GM12875 (cell line): ENCODE measurements at regions not wholly inside any gene's neighbourhood (a gene's known extent, or its start where the extent isn't known, plus 50 kb on each side); places are given as distances from the start of the nearest gene placed in this dataset.

Source experiments
- H3K4me3 ChIP-seq: one replicate; pipeline ENCODE4 v1.5.1; 2011; ENCODE audit warnings: low read depth, low read length, control low read depth
- CTCF ChIP-seq: IDR thresholded peaks from 2 replicates; pipeline ENCODE4 v1.5.1; 2011; ENCODE audit warnings: low read depth, mild to moderate bottlenecking, control low read depth, inconsistent platforms, low read length, moderate library complexity, borderline replicate concordance; ENCODE audit not compliant: insufficient read depth

- no peak overlapping the region for H3K4me3 ChIP-seq
- no peak for TF ChIP-seq CTCF
Measured at GRCh38 chr3:35849496-35849895, 210.2 kb downstream of the ARPP21 start.

- no peak for TF ChIP-seq CTCF
- no peak overlapping the region for H3K4me3 ChIP-seq
Measured at GRCh38 chr3:35849963-35850362, 210.6 kb downstream of the ARPP21 start.

GRCh38 chr3:35857004-35857403 lies 217.7 kb downstream of the ARPP21 start:
- no peak overlapping the region for H3K4me3 ChIP-seq
- no peak for TF ChIP-seq CTCF

GRCh38 chr3:35862057-35862456 lies 222.7 kb downstream of the ARPP21 start:
- no peak overlapping the region for H3K4me3 ChIP-seq
- TF ChIP-seq CTCF = no peak

- no peak overlapping the region for H3K4me3 ChIP-seq
- TF ChIP-seq CTCF = no peak
Measured at GRCh38 chr3:35864871-35865270, 225.5 kb downstream of the ARPP21 start.

- no peak for TF ChIP-seq CTCF
- no peak overlapping the region for H3K4me3 ChIP-seq
Measured at GRCh38 chr3:35867791-35868190, 228.5 kb downstream of the ARPP21 start.

- H3K4me3 ChIP-seq = no peak overlapping the region
- TF ChIP-seq CTCF = no peak
Measured at GRCh38 chr3:35871009-35871408, 231.7 kb downstream of the ARPP21 start.
